Bronchial epithelial cell (primary cell): ENCODE measurements at regions not wholly inside any gene's neighbourhood (a gene's known extent, or its start where the extent isn't known, plus 50 kb on each side); places are given as distances from the start of the nearest gene placed in this dataset.

Experiments used
- DNase-seq: peaks from one replicate; pipeline ENCODE4 v3.0.0-alpha.2; 2010; ENCODE audit warnings: low read depth
- FAIRE-seq: peaks from 2 replicates; lab custom pipeline; 2011; peaks lifted over from hg19 to GRCh38; lab: Jason Lieb, UNC
- H3K27me3 ChIP-seq: 2 replicates; pipeline ENCODE4 v1.5.1; 2011; ENCODE audit warnings: low read length; ENCODE audit not compliant: control insufficient read depth, insufficient read depth
- H3K36me3 ChIP-seq: 2 replicates; pipeline ENCODE4 v1.5.1; 2011; ENCODE audit warnings: low read length; ENCODE audit not compliant: control insufficient read depth, insufficient read depth
- H3K4me3 ChIP-seq: 2 replicates; pipeline ENCODE4 v1.5.1; 2011; ENCODE audit warnings: mild to moderate bottlenecking, low read depth, low read length, control low read depth
- CTCF ChIP-seq: IDR thresholded peaks from 2 replicates; pipeline ENCODE4 v1.5.1; 2011; ENCODE audit warnings: mild to moderate bottlenecking, moderate library complexity, low read length, control low read depth, inconsistent platforms; ENCODE audit not compliant: insufficient read depth, severe bottlenecking

DNA sequence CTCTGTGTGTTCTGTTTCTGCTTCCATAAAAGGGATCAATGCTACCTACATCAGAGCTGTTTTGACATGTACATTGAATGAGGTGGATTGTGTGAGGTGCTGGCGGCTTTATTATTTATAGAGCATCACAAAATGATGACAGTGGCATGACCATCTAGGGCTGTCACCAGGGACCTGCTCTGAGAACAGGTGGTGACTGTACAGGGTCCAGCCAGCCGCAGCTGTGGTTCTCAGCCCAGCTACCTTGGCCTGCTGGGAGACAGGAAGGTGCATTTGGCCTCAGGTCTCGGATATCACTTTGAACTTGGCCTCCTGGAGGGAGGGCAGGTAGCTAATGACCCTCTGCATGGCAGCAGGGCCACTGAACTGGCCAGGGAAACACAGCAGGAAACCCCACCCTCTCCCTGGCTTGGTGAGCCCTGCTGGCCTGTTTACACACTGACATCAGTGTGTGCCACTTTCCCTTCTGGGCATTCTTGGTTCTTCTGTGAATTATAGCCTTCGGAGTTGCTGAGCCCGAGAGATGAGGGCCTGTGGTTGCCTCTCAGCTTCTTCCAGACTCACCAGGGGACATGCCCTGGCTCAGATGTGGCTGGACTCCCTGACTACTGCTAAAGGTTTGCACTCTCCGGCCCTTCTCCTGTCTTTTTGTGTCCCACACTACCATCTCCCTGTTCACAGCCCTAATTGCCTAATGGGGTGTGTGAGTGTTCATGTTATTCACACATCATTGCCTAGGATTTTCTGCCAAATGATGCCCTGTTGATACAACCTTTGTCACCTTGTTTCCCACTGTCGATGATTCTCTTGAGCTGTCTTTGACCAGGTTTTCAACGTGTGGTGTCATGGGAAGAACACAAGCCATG is 109.2 kb upstream of the RAB12 start:
- no peak for TF ChIP-seq CTCF
- Histone ChIP-seq H3K36me3 (no peaks in the 10 kb centered on the region), H3K27me3 (no peaks in the 10 kb centered on the region), H3K4me3 (no peak overlapping the region)
- DNase-seq (no peak), FAIRE-seq (no peak)

DNA sequence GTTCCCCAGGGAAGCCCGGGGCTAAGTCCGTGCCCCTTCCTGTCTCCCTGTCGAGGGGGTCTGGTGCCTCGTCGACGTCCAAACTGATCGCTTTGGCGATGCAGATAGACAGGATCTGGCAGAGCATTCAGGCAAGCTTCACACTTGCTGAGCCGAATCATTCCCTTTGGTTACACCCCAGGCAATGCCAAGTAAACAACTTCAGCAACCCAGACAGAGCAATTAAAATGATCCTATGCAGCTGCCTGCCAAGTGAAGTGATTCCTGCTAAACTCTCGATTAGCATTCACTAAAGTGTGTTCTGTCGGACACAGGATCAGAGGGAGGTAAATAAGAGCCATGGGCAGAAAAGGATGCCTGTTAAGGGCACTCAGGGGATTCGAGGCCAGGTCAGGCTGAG is 108.2 kb upstream of the RAB12 start:
- Histone ChIP-seq H3K4me3 (no peak overlapping the region), H3K36me3 (no peaks in the 10 kb centered on the region), H3K27me3 (no peaks in the 10 kb centered on the region)
- TF ChIP-seq CTCF, result no peak
- DNase-seq (no peak), FAIRE-seq (no peak)

DNA sequence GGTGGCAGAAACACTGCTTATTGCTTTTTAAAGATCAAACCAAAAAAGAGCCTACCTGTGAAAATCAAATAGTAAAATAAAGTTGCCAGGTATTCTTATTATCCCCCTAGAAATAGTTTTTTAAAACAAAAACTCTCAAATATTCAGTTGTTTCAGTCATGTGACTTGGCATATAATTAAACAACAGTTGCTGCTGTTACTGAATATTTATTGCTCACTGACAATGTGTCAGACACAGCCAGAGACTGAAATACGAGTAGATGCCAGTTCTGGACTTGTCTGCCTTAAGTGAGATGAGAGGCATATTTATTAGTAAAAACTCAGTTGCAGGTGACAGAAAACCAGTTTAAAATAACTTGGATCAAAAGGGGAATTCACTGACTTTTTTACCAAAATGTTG is 106.0 kb upstream of the RAB12 start:
- H3K4me3 ChIP-seq, result no peak overlapping the region
- TF ChIP-seq CTCF, result no peak
- FAIRE-seq (no peak), DNase-seq (peak; percentile 18)
- H3K36me3 ChIP-seq, result no peaks in the 10 kb centered on the region
- H3K27me3 ChIP-seq, result no peaks in the 10 kb centered on the region

GRCh38 chr18:8504424-8504823 is 104.8 kb upstream of the RAB12 start:
- no peak for TF ChIP-seq CTCF
- FAIRE-seq (no peak), DNase-seq (no peak)
- Histone ChIP-seq H3K36me3 (no peaks in the 10 kb centered on the region), H3K4me3 (no peak overlapping the region), H3K27me3 (no peaks in the 10 kb centered on the region)

GRCh38 chr18:8504880-8505435 is 104.3 kb upstream of the RAB12 start:
- DNase-seq (no peak), FAIRE-seq (no peak)
- no peak for TF ChIP-seq CTCF
- Histone ChIP-seq H3K27me3 (no peaks in the 10 kb centered on the region), H3K4me3 (no peak overlapping the region), H3K36me3 (no peaks in the 10 kb centered on the region)
